Hindlimb muscle (tissue), 1 donor: ENCODE measurements at regions not wholly inside any gene's neighbourhood (a gene's known extent, or its start where the extent isn't known, plus 50 kb on each side); places are given as distances from the start of the nearest gene placed in this dataset.
"Not testable (repeated sequence)": the region's sequence is repeated elsewhere in the genome, so short reads cannot be mapped to it uniquely, and the experiment has no call there.

ENCODE experiments used
- DNase-seq: peaks from one replicate; pipeline ENCODE4 v3.0.0-alpha.2; 2013

GRCh38 chr10:53155674-53156073 is 383.1 kb upstream of the MBL2 start:
- not testable (repeated sequence) for DNase-seq

DNA sequence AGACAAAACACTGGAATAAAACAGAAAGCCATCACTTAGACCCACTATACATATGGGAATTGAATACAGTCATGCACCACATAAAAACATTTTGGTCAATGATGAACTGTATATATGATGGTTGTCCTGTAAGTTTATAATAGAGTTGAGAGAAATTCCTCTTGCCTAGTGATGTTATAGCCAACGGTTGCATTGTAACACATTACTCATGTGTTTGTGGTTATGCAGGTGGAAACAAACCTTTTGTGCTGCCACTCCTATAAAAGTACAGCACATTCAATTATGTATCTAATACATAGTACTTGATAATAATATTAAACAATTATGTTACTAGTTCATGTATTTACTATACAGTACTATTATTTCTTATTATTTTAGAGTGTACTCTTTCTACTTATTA is 381.2 kb upstream of the MBL2 start:
- no peak for DNase-seq

GRCh38 chr10:53140506-53140905 is 367.9 kb upstream of the MBL2 start:
- DNase-seq, result no peak

DNA sequence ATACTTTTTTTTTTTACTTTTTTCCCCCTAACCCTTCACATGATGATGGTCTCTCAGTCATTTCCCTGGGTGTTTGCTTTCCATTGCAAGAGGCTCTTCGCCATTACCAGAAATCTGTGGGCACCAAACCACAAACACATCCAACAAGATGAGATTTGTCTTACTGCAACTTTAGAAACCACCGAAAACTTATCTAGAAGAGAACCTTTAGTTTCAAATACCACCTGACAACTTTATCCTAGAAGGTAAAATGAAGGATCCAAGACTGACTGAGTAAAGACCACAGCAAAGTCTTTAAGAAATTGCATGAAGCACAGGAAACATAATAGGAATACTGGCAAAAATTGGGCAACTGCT is 363.3 kb upstream of the MBL2 start:
- no peak for DNase-seq

GRCh38 chr10:53135213-53135896 is 362.8 kb upstream of the MBL2 start:
- no peak for DNase-seq

GRCh38 chr10:53134050-53134449 is 361.5 kb upstream of the MBL2 start:
- DNase-seq, result no peak

DNA sequence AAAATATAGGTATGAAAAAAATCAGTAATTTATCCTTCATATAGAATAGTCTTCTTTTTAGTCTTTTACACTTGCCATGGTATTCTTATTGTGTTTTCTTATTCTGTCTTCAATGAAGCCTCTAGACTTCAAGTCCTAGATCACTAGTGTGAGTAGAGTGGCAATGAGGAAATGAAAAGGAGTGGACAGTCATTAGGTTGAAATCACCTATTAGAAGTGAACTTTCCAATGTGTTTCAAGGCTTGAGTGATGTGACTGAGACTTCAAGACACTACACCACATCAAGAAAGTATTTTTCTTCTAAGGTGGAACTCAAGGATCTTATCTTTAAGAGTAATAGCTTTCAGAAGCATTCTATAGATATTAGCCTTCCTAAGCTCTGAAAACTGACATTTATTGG is 357.8 kb upstream of the MBL2 start:
- no peak for DNase-seq

GRCh38 chr10:53127686-53128085 is 355.1 kb upstream of the MBL2 start:
- no peak for DNase-seq

DNA sequence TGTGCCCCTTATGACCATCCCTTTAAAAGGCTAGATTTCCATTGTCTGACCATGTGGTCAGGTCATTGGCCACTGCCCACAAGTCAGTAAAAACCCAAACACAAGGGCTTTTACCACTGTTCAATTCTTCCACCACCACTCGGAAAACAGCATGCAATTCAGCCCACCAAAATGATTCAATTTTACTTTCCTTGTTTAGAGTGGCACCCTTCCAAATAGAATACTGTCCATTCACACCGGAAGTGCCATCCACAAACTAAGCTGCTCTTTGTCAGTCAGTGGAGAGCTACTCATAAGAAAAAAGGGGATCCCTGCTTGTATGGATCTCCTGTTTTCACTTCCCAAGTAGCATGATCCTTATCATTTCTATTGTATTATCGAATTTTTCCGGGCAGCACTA is 350.7 kb upstream of the MBL2 start:
- no peak for DNase-seq

GRCh38 chr10:53122281-53122680 is 349.7 kb upstream of the MBL2 start:
- no peak for DNase-seq

GRCh38 chr10:53115660-53116059 is 343.1 kb upstream of the MBL2 start:
- no peak for DNase-seq

GRCh38 chr10:53111529-53111928 is 338.9 kb upstream of the MBL2 start:
- DNase-seq, result no peak

GRCh38 chr10:53109320-53109719 is 336.7 kb upstream of the MBL2 start:
- DNase-seq, result no peak

- DNase-seq, result no peak
Measured at GRCh38 chr10:53108317-53108934, 335.8 kb upstream of the MBL2 start.

DNA sequence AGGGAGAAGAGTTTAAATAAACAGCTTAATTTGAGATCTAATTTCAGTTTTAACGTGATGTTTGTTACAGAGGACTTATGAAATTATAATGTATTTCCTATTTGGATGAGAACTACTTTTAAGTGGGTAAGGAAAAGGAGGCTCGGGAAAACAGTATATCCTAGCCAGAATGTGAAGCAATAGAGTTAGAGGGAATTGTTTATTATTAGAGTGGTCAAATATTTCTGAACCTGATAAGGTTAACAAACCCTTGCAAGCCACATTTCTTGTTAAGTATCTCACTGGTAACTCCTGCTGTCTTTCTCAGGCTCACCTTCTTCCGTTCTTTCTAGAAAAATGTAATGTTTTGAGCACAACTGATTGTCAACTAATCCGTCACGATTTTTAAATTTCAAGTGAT is 335.1 kb upstream of the MBL2 start:
- no peak for DNase-seq

DNA sequence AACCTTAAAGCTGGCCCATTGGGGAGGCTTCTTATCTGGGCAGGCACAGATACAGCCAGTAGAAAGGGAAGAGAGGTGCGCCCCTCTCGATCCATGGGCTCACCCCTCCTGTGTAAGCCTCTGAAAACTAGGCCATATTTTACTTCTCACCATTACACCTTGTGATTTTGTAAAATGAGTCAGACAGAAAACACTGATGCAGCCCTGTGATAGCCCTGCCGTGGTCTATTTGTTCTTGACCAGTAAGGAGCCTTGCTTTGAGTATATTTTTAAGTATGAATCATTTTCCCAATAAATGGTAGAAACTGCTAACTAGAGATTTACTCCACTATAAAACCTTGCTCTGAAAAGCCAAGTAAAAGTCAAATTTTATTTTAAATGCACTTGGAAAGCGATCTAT is 329.8 kb upstream of the MBL2 start:
- no peak for DNase-seq

GRCh38 chr10:53093878-53094277 is 321.3 kb upstream of the MBL2 start:
- no peak for DNase-seq

DNA sequence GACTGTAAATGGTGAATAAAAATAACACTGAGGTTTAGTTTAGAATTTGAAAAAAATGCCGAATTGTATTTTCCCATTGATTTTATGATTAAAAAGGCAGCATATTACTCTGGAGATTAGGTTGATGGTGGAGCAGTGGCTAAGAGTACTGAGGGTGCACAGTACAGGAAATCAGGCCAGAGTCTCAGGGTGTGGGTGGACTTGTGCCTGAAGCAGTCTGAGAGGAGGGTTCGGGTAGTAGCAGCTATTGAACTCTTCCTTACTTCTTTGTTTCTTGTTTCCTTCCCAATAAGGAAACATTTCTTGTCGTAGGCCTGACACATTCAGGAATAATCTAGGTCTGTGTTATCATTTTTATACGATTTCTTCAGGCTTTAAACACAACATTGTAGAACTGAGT is 319.0 kb upstream of the MBL2 start:
- DNase-seq, result no peak

DNA sequence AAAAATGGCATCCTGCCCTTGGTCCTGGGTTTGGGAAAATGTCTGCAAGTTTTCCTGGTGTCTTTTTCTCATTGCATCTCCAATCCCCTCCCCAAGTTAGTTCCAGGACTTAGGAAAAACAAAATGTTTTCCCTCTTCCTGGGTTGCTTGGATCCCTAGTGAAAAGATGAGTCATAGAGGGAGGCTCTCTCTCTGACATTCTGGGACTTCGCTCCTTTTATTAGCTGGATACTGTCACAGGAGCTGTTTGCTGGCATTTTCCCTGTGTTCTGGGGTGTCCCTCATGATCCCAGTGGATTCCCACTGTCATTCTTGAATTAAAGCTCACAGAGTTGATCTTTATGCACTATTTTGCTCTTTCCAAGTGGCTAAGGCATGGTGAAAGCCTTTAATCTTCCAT is 316.4 kb upstream of the MBL2 start:
- no peak for DNase-seq

DNA sequence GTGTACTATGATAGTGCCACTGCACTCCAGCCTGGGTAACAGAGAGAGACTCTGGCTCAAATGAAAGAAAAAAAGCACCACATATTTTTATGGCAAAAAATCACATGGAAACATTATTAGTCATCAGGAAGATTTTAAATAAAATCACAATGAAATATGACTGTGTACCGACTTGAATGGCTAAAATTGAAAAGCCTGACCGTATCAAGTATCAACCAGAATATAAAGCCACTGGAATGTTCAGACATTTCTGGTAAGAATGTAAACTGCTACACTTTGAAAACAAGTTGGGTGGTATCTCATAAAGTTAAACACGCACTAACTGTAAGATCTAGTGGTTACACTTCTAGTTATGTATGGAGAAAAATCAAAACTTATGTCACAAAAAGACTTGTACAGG is 306.7 kb upstream of the MBL2 start:
- DNase-seq, result no peak

DNA sequence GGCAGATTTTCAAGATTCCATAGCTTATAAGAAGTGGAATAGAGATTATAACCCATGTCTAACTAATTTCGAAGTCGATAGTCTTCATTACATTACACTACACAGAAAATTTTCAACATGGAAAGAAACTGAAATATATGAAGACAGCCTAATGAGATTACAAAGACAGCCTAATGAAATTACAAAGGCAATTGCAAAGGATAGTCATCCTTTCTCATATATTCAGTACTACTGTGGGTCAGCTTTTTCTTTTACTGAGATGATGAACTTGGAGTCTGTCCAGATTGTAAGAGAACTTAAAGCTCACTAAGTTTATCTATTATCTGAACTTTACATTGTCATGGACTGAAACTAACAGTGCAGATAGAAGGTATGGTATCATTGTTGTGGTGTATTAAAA is 304.4 kb upstream of the MBL2 start:
- no peak for DNase-seq

GRCh38 chr10:53075469-53075868 is 302.9 kb upstream of the MBL2 start:
- DNase-seq, result no peak

- no peak for DNase-seq
Measured at GRCh38 chr10:53072144-53072543, 299.6 kb upstream of the MBL2 start.

DNA sequence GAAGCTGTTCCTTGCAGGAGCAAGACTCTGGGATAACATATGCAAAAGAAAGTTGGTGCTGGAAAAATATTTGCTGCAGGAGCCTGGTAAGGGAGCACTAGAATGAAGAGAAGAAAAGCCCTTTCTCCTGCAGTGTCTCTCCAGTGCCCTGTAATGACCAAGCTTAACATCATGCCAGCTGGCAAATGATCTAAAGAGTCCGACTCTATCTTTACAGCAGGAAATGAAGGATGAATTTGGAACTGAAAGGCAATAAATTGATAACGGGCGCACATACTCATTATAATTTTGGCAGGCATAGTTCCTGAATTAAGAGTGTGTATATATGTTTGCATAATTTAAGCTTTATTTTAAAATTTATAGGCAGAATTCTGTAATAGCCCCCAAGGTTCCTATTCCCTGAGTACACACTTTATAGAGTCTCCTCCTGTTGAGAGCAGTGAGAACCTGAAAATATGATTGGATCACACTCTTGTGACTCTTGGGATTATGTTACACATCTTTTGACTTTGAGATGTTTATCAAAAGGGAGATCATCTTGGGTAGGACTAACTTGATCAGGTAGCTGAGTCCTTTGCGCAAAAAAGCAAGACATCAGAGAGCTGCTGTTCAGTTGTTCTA is 299.0 kb upstream of the MBL2 start:
- DNase-seq, result no peak

DNA sequence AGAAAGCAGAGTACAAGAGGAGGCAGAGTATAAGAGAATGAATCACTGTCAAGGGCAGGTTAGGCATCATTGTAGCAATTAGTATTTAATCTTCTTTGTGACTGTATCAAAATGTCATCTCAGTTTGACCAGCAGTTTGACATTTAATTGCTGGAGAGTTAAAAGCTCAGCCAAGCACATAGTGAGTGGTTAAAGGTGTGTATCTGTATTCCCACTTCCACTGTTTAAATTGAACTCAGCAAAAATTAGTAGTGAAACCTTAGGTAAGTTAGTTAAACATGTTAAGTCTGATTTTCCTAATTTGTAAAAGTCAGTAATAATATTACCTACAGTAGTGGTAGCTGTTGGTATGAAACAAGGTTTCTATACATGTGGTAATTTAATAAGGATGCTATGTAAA is 296.4 kb upstream of the MBL2 start:
- DNase-seq, result no peak
